AG04450 (cell line): ENCODE measurements at regions not wholly inside any gene's neighbourhood (a gene's known extent, or its start where the extent isn't known, plus 50 kb on each side); places are given as distances from the start of the nearest gene placed in this dataset.
A peak's percentile ranks its signal among the peaks of the same experiment; 100 is the strongest.

Experiments
- CTCF ChIA-PET: fragments of 300-600, 350-600 bp; formaldehyde crosslinking; extraction: SDS; loops from one replicate; lab custom pipeline; 2022; ENCODE audit warnings: antibody characterized with exemption, inconsistent platforms; lab: Charles Lee
- POLR2A ChIA-PET: fragments of 350-600 bp; formaldehyde crosslinking; extraction: SDS; loops from one replicate; lab custom pipeline; 2021; ENCODE audit warnings: antibody characterized with exemption, inconsistent platforms; lab: Yijun Ruan, JAX
- DNase-seq: peaks from one replicate; pipeline ENCODE4 v3.0.0-alpha.2; 2011; ENCODE audit warnings: low read depth, low spot score
- H3K27ac ChIP-seq: one replicate; pipeline ENCODE4 v1.5.1; 2012; ENCODE audit warnings: low read depth, low read length, control low read depth
- H3K27me3 ChIP-seq: one replicate; pipeline ENCODE4 v1.6.0; 2012; ENCODE audit warnings: low read length; ENCODE audit not compliant: control insufficient read depth, insufficient read depth
- H3K4me3 ChIP-seq: 2 replicates; pipeline ENCODE4 v1.5.1; 2011; ENCODE audit warnings: mild to moderate bottlenecking, low read depth, low read length, control low read depth
- H3K9me3 ChIP-seq: 2 replicates; pipeline ENCODE4 v1.5.1; 2012; ENCODE audit warnings: low read length; ENCODE audit not compliant: control insufficient read depth, insufficient read depth
- TF ChIP-seq, protein P1 (sequence below): IDR thresholded peaks from 2 replicates; pipeline ENCODE4 v1.5.1; 2011; ENCODE audit warnings: low read depth, low read length, control low read depth, inconsistent platforms

DNA sequence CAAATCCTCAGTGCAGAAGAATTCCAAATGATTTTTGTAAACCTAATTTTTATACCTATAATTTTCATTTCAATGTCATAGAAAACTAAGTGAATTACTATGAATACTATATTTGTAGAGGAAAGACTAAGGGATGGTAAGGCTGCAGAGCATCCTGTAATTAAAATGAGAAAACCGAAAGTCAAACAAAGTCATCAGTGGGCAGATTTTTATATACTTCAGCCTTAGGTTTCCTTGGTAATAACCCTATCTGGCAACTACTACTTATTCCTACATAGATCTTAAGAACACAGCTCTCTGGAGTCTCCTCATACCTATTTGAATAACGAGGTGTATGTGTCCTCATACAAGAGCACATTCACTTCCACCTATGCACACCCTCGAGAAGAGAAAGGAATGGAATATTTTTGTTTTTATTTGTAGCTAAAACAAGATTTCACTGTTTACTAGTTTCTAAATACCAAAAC is 117.9 kb upstream of the SGK1 start:
- H3K27me3 ChIP-seq: no peaks in the 10 kb centered on the region
- POLR2A ChIA-PET: interaction anchor here (2.2 kb wide), 1 partner anchor 14 kb away, joined by 7 read pairs; no protein-coding TSS in a partner anchor
- DNase-seq: no peak
- no peaks in the 10 kb centered on the region for H3K9me3 ChIP-seq
- peak overlapping the region; percentile 8; the same call in 1 of the 2 replicates for H3K4me3 ChIP-seq
- CTCF ChIA-PET: interaction anchor here (1.0 to 1.5 kb wide), 2 partner anchors 387 to 505 kb away, joined by 3 read pairs; no protein-coding TSS in a partner anchor
- TF ChIP-seq, protein P1, sequence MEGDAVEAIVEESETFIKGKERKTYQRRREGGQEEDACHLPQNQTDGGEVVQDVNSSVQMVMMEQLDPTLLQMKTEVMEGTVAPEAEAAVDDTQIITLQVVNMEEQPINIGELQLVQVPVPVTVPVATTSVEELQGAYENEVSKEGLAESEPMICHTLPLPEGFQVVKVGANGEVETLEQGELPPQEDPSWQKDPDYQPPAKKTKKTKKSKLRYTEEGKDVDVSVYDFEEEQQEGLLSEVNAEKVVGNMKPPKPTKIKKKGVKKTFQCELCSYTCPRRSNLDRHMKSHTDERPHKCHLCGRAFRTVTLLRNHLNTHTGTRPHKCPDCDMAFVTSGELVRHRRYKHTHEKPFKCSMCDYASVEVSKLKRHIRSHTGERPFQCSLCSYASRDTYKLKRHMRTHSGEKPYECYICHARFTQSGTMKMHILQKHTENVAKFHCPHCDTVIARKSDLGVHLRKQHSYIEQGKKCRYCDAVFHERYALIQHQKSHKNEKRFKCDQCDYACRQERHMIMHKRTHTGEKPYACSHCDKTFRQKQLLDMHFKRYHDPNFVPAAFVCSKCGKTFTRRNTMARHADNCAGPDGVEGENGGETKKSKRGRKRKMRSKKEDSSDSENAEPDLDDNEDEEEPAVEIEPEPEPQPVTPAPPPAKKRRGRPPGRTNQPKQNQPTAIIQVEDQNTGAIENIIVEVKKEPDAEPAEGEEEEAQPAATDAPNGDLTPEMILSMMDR: no peak
- H3K27ac ChIP-seq: peak overlapping the region; percentile 3

DNA sequence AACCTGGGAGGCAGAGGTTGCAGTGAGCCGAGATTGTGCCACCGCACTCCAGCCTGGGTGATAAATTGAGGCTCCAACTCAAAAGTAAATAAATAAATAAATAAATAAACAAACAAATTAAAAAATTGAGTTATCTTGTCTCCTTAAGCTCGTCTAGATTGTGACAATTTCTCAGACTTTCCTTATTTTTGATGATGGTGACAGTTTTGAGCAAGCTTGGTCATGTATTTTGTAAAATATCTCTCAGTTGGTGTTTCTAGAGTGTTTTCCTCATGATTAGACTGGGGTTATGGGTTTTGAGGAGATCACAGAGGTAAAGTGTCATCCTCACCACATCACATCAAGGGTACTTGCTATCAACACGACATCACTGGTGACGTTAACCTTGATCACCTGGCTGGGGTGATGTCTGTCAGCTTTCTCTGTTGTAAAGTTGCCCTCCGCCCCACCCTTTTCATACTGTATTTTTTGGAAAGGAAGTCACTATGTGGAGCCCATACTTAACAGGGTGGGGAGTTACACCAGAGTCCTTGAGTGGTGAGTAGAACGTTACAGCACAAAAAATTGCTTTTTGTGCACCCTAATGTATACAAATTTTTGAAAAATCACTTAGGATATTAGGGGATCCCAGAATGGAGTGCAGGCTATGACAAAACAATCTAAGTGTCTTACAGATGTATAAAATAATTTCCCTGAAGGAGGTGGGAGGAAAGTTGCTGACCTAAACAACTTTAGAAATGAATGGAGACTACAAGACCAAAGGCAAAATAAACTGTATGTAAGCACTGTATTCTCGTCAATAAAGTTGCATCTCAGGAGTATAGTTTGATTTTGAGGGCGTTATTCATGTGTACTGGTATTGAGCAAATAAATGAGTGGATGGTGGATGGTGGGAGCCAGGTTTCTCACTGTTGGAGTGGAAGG is 116.4 kb upstream of the SGK1 start:
- DNase-seq: no peak
- TF ChIP-seq, protein P1: no peak
- POLR2A ChIA-PET: no interaction called here
- Histone ChIP-seq H3K9me3 (no peaks in the 10 kb centered on the region), H3K27ac (no peak overlapping the region), H3K4me3 (no peak overlapping the region), H3K27me3 (no peaks in the 10 kb centered on the region)
- CTCF ChIA-PET: no interaction called here

DNA sequence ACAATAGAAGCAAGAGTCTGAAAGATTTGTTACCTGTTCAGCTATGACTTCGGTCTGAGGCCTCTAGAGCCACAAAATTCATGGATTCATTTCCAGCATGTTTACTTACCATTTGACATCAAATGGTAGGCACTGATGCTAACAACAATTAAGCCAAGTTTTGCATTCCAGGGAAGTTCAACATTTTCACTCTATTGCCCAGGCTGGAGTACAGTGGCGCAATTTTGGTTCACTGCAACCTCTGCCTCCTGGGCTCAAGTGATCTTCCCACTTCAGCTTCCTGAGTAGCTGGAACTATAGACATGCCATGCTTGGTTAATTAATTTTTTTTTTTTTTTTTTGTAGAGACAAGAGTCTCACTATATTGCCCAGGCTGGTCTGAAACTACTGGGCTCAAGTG is 114.1 kb upstream of the SGK1 start:
- H3K27me3 ChIP-seq: no peaks in the 10 kb centered on the region
- TF ChIP-seq, protein P1: no peak
- no peaks in the 10 kb centered on the region for H3K9me3 ChIP-seq
- ChIA-PET POLR2A (interaction anchor here (1.2 kb wide), 1 partner anchor 9 kb away, joined by 5 read pairs; no protein-coding TSS in a partner anchor), CTCF (no interaction called here)
- no peak overlapping the region for H3K4me3 ChIP-seq
- DNase-seq: no peak
- H3K27ac ChIP-seq: no peak overlapping the region

DNA sequence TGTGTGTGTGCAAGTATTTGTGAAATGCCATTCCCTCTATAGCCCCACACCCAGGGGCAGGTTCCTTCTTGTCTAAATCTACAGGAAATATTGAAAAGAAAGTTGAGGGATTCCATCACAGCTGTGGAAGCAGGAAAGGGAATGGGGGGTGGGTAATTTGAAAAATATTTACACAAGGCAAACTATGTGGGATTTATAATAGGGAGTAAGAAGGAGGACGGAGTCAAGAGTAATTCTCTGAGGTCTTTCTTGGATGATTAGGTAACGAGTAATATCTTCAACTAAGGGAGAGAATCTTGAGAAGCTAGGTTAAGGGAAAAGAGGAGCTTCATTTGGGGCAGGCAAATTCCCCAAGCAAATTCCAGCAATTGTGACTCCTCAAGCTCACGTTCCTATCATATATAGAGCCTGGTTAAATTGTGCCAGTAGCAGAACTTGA is 113.5 kb upstream of the SGK1 start:
- TF ChIP-seq, protein P1: no peak
- H3K27me3 ChIP-seq: no peaks in the 10 kb centered on the region
- no peak overlapping the region for H3K4me3 ChIP-seq
- ChIA-PET POLR2A (interaction anchor here (1.2 kb wide), 1 partner anchor 9 kb away, joined by 5 read pairs; no protein-coding TSS in a partner anchor), CTCF (no interaction called here)
- no peak overlapping the region for H3K27ac ChIP-seq
- H3K9me3 ChIP-seq: no peaks in the 10 kb centered on the region
- no peak for DNase-seq

DNA sequence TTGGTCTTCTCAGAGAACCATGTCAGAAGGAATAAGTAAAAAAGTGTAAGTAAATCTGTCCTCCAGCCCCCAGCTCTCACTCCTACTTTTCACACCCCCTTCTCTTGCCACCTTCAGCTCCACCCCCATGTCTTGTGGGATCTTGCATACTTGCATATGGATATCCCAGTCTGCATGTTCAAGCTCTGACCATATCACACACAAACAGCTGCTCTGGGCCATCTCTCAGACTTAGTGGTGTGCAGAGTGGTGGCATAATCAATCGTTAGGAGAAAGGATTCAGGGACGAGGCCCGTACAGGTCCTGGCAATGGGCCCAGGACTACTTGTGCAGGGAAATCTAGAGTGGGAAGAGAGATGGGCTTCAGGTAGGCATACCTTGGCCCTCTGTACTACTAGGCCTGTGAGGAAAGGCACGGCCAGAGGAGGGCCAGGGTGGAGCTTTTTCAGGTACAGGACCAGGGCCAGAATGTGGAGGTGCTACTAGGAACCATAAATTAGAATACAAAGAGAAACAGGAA is 112.0 kb upstream of the SGK1 start:
- POLR2A ChIA-PET: no interaction called here
- CTCF ChIA-PET: no interaction called here

More for the DNA sequence above, 112.0 kb upstream of the SGK1 start:
- no peak for DNase-seq
- Histone ChIP-seq H3K27me3 (no peaks in the 10 kb centered on the region), H3K4me3 (no peak overlapping the region), H3K27ac (no peak overlapping the region), H3K9me3 (no peaks in the 10 kb centered on the region)
- TF ChIP-seq, protein P1: no peak
